GM19438 (cell line): ENCODE measurements at regions not wholly inside any gene's neighbourhood (a gene's known extent, or its start where the extent isn't known, plus 50 kb on each side); places are given as distances from the start of the nearest gene placed in this dataset.

Experiments used
- ATAC-seq: cut with Tn5 transposase; IDR thresholded peaks from one replicate; pipeline ENCODE4 v1.9.1; 2021; ENCODE audit warnings: low read depth; ENCODE audit not compliant: unreplicated experiment

DNA sequence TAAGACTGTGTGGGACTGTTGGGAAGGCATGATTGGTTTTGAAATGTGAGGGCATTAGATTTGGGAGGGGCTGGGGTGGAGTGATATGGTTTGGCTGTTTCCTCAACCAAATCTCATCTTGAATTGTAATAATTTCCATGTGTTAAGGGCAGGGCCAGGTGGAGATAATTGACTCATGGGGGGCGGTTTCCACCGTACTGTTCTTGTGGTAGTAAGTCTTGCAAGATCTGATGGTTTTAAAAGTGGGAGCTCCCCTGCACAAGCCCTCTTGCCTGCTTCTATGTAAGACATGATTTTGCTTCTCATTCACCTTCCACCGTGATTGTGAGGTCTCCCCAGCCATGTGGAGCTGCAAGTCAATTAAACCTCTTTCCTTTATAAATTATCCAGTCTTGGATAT lies 76.6 kb upstream of the PPFIA2 start:
- no peak for ATAC-seq

- ATAC-seq, result no peak
These were observed 61.0 kb upstream of the PPFIA2 start for GRCh38 chr12:81819991-81820633.

GRCh38 chr12:81815611-81816010 lies 56.5 kb upstream of the PPFIA2 start:
- no peak for ATAC-seq

DNA sequence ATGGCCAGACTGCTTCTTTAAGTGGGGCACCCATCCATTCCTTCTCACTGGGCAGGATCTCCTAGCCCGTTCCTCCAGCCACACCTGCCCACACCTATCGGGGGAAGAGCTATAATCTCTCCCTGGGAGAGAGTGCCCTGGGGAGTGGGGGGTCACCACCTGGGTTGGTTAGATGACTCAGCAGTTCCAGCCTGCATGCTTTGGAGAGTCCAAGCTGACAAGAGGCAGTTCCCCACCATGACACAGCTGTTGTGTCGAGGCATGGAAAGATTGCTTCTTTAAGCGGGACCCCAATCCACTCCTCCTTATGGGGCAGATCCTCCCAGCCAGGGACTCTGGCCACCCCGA lies 52.6 kb upstream of the PPFIA2 start:
- no peak for ATAC-seq

GRCh38 chr12:81811061-81811777 lies 52.1 kb upstream of the PPFIA2 start:
- ATAC-seq, result no peak

DNA sequence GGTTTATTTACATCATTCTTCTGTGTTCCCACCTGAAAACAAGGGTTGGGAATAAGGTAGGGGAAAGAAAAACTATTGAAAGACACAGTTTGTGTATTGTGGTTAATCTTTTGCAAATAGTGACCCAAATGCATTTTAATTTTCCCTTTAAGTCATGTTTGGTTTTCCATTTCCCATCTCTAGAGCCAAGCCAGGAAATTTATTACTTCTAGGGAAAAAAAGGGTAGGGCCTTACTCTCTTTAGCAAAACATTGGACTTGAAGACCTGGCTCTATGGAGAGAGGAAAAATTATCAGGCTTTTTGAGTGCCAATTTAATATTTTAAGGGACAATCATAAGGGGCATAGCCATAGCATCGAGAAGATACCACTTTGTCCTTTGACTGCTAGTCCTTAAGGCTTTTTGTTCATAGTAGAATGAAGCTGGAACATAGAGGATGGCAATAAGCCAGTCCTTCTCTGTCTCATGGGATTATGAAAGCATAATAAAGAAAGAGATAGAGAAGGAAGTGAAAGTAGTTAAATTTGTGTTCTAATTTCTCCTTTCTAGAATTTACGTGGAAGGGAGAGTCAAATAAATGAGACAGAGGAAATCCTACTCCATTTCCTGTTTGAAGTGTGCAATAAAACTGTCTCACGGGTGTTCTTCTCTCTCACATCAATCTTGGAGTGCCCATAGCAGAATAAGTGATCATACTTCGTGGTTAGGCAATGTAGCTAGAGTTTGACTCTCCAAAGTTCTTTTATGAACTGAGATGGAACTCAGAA lies 50.9 kb upstream of the PPFIA2 start:
- ATAC-seq, result peak; percentile 64

- no peak for ATAC-seq
These were observed 50.1 kb upstream of the PPFIA2 start for GRCh38 chr12:81809113-81809777.
